GM12878 (cell line): ENCODE measurements at regions not wholly inside any gene's neighbourhood (a gene's known extent, or its start where the extent isn't known, plus 50 kb on each side); places are given as distances from the start of the nearest gene placed in this dataset.

Source experiments
- CBFB ChIP-seq: IDR thresholded peaks from 2 replicates; pipeline ENCODE4 v1.6.1; 2016; ENCODE audit warnings: antibody characterized with exemption, low read depth
- CHD2 ChIP-seq: IDR thresholded peaks from 2 replicates; pipeline ENCODE4 v1.6.1; 2011; ENCODE audit warnings: low read depth, low read length, improper control_type of control experiment, borderline replicate concordance
- HDAC6 ChIP-seq: fragments of 200-600 bp; sonication (generic); IDR thresholded peaks from one replicate; pipeline ENCODE4 v1.8.0; 2017; ENCODE audit warnings: antibody characterized with exemption; ENCODE audit not compliant: unreplicated experiment
- NRF1 ChIP-seq: conservative IDR thresholded peaks from 2 replicates; pipeline ENCODE4 v1.6.1; 2011; ENCODE audit warnings: mild to moderate bottlenecking, low read depth, low read length, improper control_type of control experiment
- POLR2A ChIP-seq: IDR thresholded peaks from 2 replicates; pipeline ENCODE4 v1.6.1; 2011; ENCODE audit warnings: low read depth, mild to moderate bottlenecking, low read length
- RFX5 ChIP-seq: IDR thresholded peaks from 2 replicates; pipeline ENCODE4 v1.6.1; 2011; ENCODE audit warnings: low read depth, low read length, improper control_type of control experiment
- SMARCA5 ChIP-seq: fragments of 450-650 bp; IDR thresholded peaks from 2 replicates; pipeline ENCODE4 v1.6.1; 2017; ENCODE audit warnings: mild to moderate bottlenecking
- SP1 ChIP-seq: IDR thresholded peaks from one replicate; pipeline ENCODE4 v1.6.1; 2011; ENCODE audit warnings: low read depth, low read length
- SRF ChIP-seq, 2 experiments: IDR thresholded peaks; 2 replicates each; pipeline ENCODE4 v1.6.1; 2011; ENCODE audit warnings: low read depth in 2 of 2, low read length in 2 of 2, mild to moderate bottlenecking in 1 of 2, moderate library complexity in 1 of 2
- TF ChIP-seq, protein P1 (sequence below): IDR thresholded peaks from 2 replicates; pipeline ENCODE4 v1.6.1; 2012; ENCODE audit warnings: mild to moderate bottlenecking, low read depth, low read length
- TF ChIP-seq, protein P2 (sequence below), 3 experiments: IDR thresholded peaks in 2 of 3; conservative IDR thresholded peaks in 1 of 3; 2 replicates each; pipeline ENCODE4 v1.5.1; 2011; ENCODE audit warnings: low read depth in 3 of 3, low read length in 3 of 3, mild to moderate bottlenecking in 3 of 3, control low read depth in 2 of 3, moderate library complexity in 2 of 3, inconsistent platforms in 1 of 3, mixed read lengths in 1 of 3; ENCODE audit not compliant: control insufficient read depth in 2 of 3, insufficient read depth in 1 of 3; ENCODE audit errors: extremely low read depth in 1 of 3

DNA sequence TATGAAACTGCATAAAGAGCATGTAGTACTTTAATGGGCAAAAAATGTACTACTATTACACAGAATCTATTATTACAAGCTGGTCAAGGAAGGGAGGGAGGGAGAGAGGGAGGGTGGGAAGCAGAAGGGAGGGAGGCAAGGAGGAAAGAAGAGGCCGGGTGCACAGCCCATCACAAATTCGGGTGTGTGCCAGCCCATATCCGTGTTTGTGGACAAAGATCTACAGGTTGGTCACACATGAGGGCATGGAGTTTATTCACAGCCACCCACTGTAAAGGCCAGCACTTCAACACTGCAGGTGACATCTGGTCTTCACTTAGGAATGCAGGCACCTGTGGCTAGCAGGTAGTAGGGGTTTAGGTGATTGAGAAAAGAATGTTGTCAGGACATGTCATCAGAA, 352.5 kb upstream of the NBEA start:
- TF ChIP-seq, protein P1, sequence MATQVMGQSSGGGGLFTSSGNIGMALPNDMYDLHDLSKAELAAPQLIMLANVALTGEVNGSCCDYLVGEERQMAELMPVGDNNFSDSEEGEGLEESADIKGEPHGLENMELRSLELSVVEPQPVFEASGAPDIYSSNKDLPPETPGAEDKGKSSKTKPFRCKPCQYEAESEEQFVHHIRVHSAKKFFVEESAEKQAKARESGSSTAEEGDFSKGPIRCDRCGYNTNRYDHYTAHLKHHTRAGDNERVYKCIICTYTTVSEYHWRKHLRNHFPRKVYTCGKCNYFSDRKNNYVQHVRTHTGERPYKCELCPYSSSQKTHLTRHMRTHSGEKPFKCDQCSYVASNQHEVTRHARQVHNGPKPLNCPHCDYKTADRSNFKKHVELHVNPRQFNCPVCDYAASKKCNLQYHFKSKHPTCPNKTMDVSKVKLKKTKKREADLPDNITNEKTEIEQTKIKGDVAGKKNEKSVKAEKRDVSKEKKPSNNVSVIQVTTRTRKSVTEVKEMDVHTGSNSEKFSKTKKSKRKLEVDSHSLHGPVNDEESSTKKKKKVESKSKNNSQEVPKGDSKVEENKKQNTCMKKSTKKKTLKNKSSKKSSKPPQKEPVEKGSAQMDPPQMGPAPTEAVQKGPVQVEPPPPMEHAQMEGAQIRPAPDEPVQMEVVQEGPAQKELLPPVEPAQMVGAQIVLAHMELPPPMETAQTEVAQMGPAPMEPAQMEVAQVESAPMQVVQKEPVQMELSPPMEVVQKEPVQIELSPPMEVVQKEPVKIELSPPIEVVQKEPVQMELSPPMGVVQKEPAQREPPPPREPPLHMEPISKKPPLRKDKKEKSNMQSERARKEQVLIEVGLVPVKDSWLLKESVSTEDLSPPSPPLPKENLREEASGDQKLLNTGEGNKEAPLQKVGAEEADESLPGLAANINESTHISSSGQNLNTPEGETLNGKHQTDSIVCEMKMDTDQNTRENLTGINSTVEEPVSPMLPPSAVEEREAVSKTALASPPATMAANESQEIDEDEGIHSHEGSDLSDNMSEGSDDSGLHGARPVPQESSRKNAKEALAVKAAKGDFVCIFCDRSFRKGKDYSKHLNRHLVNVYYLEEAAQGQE: no peak
- TF ChIP-seq SP1 (no peak), NRF1 (no peak), CHD2 (no peak), CBFB (no peak), POLR2A (no peak), SMARCA5 (no peak), RFX5 (no peak), HDAC6 (no peak), SRF (IDR thresholded peaks at IDR 0.05; ENCODE audit: low read depth in 2 of 2, low read length in 2 of 2) (no peak)
- TF ChIP-seq, protein P2, sequence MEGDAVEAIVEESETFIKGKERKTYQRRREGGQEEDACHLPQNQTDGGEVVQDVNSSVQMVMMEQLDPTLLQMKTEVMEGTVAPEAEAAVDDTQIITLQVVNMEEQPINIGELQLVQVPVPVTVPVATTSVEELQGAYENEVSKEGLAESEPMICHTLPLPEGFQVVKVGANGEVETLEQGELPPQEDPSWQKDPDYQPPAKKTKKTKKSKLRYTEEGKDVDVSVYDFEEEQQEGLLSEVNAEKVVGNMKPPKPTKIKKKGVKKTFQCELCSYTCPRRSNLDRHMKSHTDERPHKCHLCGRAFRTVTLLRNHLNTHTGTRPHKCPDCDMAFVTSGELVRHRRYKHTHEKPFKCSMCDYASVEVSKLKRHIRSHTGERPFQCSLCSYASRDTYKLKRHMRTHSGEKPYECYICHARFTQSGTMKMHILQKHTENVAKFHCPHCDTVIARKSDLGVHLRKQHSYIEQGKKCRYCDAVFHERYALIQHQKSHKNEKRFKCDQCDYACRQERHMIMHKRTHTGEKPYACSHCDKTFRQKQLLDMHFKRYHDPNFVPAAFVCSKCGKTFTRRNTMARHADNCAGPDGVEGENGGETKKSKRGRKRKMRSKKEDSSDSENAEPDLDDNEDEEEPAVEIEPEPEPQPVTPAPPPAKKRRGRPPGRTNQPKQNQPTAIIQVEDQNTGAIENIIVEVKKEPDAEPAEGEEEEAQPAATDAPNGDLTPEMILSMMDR (IDR thresholded peaks at IDR 0.05 in 2 of 3, conservative IDR thresholded peaks at IDR 0.05 in 1 of 3; ENCODE audit: control insufficient read depth in 2 of 3, extremely low read depth in 1 of 3, insufficient read depth in 1 of 3, low read depth in 3 of 3, low read length in 3 of 3): no peak
